SK-N-SH treated with all-trans-retinoic acid at 6 μM for 48 hours (cell line): ENCODE measurements at regions not wholly inside any gene's neighbourhood (a gene's known extent, or its start where the extent isn't known, plus 50 kb on each side); places are given as distances from the start of the nearest gene placed in this dataset.

Experiments
- ARNTL ChIP-seq: fragments of 450-650 bp; formaldehyde crosslinking; IDR thresholded peaks from 2 replicates; pipeline ENCODE4 v1.5.0; 2020; ENCODE audit warnings: low read depth, mild to moderate bottlenecking, moderate library complexity, borderline replicate concordance
- CREB5 ChIP-seq: fragments of 250-450 bp; sonication (Bioruptor Pico); IDR thresholded peaks from 2 replicates; pipeline ENCODE4 v1.5.1; 2020; ENCODE audit warnings: low read depth, mild to moderate bottlenecking, moderate library complexity
- GLIS3 ChIP-seq: fragments of 250-450 bp; sonication (Bioruptor Pico); IDR thresholded peaks from 2 replicates; pipeline ENCODE4 v1.5.0; 2020; ENCODE audit warnings: mild to moderate bottlenecking, moderate library complexity
- ISL1 ChIP-seq: fragments of 250-450 bp; sonication (Bioruptor Pico); IDR thresholded peaks from 2 replicates; pipeline ENCODE4 v2.1.2; 2022; ENCODE audit warnings: mild to moderate bottlenecking, moderate library complexity
- OSR1 ChIP-seq: fragments of 250-450 bp; sonication (Bioruptor Pico); IDR thresholded peaks from 2 replicates; pipeline ENCODE4 v1.8.0; 2022; ENCODE audit warnings: moderate library complexity, mild to moderate bottlenecking, inconsistent platforms
- RARB ChIP-seq: fragments of 250-450 bp; sonication (Bioruptor Pico); IDR thresholded peaks from 2 replicates; pipeline ENCODE4 v1.8.0; 2021; ENCODE audit warnings: mild to moderate bottlenecking, moderate library complexity
- TCF4 ChIP-seq: fragments of 250-450 bp; sonication (Bioruptor Pico); IDR thresholded peaks from 2 replicates; pipeline ENCODE4 v1.8.0; 2021; ENCODE audit warnings: mild to moderate bottlenecking, moderate library complexity, borderline replicate concordance
- TOX ChIP-seq: fragments of 250-450 bp; sonication (Bioruptor Pico); IDR thresholded peaks from 2 replicates; pipeline ENCODE4 v1.8.0; 2021; ENCODE audit warnings: mild to moderate bottlenecking, moderate library complexity, borderline replicate concordance
- ZFP30 ChIP-seq: fragments of 450-650 bp; formaldehyde crosslinking; IDR thresholded peaks from 2 replicates; pipeline ENCODE4 v1.5.0; 2022; ENCODE audit warnings: mild to moderate bottlenecking, moderate library complexity
- ZNF565 ChIP-seq: fragments of 450-650 bp; formaldehyde crosslinking; conservative IDR thresholded peaks from 2 replicates; pipeline ENCODE4 v1.5.0; 2020; ENCODE audit warnings: low read depth, mild to moderate bottlenecking, moderate library complexity
- ZNF70 ChIP-seq: fragments of 450-650 bp; formaldehyde crosslinking; IDR thresholded peaks from 2 replicates; pipeline ENCODE4 v1.5.0; 2020; ENCODE audit warnings: mild to moderate bottlenecking, moderate library complexity
- TF ChIP-seq, protein P1 (sequence below): fragments of 250-450 bp; sonication (Bioruptor Pico); IDR thresholded peaks from 2 replicates; pipeline ENCODE4 v1.8.0; 2020; ENCODE audit warnings: mild to moderate bottlenecking, moderate library complexity, borderline replicate concordance

DNA sequence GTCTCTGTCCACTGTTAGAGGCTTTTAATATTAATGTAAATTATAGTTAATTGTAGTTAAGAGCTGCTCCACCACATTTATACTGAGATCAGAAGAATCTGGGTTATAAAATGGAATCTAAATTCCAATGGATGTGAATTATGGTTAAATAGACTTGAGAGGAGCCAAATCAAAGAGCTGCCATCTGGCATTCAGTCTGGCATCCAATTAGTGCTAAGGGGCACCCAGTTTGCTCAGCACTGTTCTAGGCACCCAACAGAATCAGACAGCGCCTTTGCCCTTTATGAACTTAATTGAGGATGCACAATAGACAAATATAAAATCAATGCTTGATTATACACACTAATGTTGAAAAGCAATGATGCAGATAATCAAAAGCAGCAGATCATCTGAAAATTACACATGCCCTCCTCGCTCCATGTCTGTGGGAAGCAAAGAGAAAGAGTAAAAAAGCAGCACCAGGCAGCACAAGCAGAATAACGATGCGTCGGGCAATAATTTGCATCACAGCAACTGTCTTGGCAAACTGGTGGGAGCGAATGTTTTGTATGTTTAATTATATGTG is 310.1 kb downstream of the BRINP2 start:
- TF ChIP-seq GLIS3 (CRISPR knock-in tag) = no peak
- no peak for TF ChIP-seq TCF4 (CRISPR knock-in tag)
- TF ChIP-seq, protein P1, sequence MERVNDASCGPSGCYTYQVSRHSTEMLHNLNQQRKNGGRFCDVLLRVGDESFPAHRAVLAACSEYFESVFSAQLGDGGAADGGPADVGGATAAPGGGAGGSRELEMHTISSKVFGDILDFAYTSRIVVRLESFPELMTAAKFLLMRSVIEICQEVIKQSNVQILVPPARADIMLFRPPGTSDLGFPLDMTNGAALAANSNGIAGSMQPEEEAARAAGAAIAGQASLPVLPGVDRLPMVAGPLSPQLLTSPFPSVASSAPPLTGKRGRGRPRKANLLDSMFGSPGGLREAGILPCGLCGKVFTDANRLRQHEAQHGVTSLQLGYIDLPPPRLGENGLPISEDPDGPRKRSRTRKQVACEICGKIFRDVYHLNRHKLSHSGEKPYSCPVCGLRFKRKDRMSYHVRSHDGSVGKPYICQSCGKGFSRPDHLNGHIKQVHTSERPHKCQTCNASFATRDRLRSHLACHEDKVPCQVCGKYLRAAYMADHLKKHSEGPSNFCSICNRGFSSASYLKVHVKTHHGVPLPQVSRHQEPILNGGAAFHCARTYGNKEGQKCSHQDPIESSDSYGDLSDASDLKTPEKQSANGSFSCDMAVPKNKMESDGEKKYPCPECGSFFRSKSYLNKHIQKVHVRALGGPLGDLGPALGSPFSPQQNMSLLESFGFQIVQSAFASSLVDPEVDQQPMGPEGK (CRISPR knock-in tag) = no peak
- no peak for TF ChIP-seq ZNF70 (CRISPR knock-in tag)
- no peak for TF ChIP-seq OSR1
- no peak for TF ChIP-seq ZNF565
- no peak for TF ChIP-seq ZFP30 (CRISPR knock-in tag)
- TF ChIP-seq TOX (CRISPR knock-in tag) = no peak
- no peak for TF ChIP-seq ARNTL (CRISPR knock-in tag)
- TF ChIP-seq CREB5 = no peak
- no peak for TF ChIP-seq ISL1
- no peak for TF ChIP-seq RARB (CRISPR knock-in tag)
